ENCODE measurements at regions not wholly inside any gene's neighbourhood (a gene's known extent, or its start where the extent isn't known, plus 50 kb on each side); places are given as distances from the start of the nearest gene placed in this dataset.
"Not testable (repeated sequence)": the region's sequence is repeated elsewhere in the genome, so short reads cannot be mapped to it uniquely, and the experiment has no call there.

DNA sequence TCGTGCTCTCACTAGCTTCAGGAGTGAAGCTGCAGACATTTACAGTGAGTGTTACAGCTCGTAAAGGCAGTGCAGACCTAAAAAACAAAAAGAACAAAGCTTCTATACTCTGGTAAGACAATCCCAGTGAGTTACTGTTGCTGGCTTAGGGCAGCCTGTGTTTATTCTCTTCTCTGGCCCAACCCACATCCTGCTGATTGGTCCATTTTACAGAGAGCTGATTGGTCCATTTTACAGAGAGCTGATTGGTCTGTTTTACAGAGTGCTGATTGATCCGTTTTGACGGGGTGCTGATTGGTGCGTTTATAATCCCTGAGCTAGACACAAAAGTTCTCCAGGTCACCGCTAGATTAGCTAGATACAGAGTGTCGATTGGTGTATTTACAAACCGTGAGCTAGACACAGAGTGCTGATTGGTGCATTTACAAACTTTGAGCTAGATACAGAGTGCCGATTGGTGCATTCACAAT lies 158.0 kb downstream of the KLRB1 start:
- not testable (repeated sequence) for DNase-seq (ENCODE audit: low read depth in 3 of 3)

DNA sequence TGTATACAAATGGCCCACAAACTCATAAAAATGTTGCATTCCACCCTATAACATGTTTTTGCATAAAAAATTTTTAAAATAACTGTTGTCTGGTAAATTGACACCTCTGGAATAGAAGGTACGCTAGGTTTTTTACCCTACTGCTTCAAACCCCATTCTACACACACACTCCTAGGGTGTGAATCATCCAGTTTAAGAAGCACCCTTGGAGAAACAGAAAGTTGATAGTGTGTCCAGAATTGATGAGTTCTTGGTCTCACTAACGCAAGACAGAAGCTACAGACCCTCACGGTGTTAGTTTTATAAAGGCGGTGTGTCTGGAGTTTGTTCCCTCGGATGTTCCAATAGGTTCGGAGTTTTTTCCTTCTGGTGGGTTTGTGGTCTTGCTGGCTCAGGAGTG lies 158.5 kb downstream of the KLRB1 start:
- no peak for DNase-seq (ENCODE audit: low read depth in 3 of 3)

DNA sequence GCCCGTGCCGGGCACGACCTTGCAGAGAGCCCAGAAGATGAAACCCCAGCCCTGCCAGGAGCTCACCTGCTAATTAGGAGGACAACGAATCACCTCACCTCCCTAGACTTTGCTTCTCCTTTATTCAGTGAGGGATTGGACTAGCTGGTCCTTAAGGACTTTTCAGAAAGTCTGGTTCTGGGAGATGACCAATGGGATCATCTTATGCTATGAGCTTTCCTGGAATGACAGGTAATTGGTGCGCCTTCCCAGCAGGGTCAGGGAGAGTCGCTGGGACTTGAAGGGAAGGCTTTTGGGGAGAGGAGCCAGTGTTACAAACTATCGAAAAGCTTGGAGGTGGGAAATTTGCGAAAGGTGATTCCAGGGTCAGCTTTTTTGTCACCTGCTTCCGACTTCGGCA lies 159.1 kb downstream of the KLRB1 start:
- not testable (repeated sequence) for DNase-seq (ENCODE audit: low read depth in 3 of 3)

DNA sequence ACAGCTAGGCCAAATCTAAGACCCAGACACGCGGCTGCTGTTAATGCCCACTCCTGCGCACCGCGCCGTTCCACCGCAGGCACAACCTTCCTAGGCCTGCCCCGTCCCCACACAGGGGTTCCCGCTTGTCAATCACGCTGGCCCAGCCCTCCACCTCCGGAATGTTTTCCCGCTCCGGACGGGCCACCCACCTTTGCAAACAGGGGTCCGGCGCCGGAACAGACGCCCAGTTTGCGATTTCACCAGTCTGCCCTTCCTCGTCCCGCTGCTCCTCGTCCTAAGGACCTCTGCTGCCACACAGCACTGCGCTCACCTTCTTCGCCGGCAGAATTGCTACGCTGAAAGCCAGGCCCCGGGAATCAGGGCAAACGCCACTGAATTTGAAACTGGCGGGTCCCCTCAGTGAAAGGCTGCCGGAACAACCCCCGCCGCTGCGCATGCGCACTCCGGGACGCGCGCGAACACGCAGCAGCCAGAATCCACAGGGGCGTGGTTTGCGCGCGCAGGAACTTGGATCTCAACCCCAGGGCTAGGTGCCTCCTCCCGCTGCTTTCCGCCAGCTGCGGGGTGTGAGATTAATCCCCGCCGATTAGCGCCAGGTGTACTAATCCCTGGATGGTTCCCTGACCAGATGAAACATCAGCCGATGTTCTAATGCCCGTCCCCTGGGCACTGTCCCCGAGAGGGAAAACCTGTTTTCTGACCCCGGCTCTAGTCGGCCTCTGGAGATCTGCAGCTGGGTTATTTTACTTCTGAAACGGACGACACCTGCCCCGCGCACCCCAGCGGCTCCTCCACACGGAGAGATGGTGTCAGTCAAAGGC lies 159.7 kb downstream of the KLRB1 start:
- DNase-seq (ENCODE audit: low read depth in 3 of 3), result peak; percentile 84 to 86 (median 84)

DNA sequence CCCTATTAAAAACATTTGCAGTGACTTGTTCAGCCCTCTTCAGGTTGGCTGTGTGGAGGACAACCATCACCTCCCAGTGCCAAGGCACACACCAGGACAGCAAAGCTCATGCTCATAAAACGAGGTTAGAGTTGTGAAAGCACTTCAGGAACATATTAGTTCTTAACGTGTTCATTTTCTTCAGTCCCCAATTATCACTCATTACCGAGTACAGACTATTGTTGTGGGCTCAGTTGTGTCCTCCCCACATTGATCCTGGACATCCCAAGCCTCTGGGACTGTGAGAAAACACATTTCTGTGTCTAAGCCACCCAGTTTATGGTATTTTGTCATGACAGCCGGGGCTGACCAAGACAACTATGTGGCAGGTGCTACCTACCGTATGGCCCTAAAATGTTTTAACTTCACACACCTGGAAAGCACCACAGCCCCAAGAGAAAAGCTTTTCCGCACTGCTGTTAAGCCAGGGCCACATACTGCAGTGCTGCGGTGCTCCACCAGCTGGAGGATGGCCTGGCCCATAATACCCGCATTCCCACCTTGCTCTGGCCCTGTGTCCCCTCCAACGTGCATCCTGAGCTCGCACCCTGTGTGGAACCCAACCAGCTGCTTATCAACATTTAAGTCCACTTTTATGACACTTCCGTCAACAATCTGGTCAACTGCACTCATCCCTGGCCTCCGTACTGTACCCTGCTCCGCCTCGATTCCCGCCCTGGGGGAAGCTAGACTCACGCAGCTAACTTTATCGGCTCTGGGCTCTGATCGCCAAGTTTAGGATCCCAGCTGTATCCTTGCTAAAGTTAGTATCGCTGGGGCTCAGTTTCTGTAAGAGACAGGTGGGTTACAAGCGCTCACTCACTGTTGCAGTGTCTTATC lies 160.6 kb downstream of the KLRB1 start:
- DNase-seq (ENCODE audit: low read depth in 3 of 3), result not testable (repeated sequence)

DNA sequence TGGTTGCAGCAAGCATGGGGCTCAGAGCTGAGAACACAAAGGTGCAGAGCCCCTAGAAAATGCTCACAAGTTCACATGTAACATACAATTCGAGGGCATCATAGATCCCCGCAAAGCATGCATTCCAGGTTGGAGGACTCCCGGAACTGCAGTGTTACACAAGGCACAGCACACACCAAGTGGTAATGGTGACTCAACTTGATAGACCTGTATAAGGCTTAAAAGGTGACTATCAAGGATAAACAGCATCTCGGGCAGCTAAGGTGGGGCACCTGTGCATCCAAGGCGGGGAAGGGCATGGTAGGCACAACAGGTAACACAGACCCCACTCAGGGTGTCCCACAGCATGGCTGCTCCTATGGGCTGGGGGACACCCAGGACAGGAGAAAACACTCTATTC lies 167.3 kb downstream of the KLRB1 start:
- not testable (repeated sequence) for DNase-seq (ENCODE audit: low read depth in 3 of 3)

DNA sequence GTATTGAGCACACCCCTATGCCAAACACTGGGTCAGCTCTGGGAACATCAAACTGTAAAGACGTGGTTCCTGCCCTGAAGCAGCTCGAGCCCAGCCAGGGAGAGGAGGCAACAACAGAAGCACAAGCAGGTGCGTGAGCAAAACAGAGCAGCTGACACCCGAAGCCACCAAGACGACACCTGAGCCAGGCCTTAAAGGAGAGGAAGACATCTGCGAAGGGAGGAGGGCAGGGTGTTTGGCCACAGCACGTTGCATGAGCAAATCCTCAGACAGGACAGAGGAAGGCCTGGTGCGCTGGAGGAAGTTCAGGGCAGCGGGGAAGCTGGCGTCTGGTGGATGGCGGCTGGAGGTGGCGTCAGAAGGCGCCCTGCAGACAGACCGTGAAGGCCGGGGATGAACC lies 172.0 kb downstream of the KLRB1 start:
- DNase-seq (ENCODE audit: low read depth in 3 of 3), result not testable (repeated sequence)

DNA sequence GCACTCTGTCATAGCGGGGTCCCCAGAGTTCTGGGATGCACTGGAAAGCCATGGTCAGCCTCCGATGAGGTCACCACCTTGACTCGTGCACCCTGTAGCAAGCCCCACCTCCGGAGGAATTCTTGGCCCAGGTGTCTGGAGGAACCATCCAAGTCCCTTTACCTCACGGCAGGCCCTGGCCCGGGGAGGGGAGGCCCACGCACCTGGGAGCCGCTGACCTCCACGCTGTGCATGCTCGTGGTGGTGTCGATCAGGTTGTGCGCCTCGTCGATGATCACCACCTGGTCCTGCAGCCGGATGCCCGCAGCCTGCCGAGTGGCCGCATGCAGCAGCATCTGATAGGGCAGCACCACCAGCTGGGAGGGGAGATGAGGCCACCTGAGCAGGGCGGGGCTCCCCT lies 177.3 kb downstream of the KLRB1 start:
- DNase-seq (ENCODE audit: low read depth in 3 of 3), result not testable (repeated sequence)

DNA sequence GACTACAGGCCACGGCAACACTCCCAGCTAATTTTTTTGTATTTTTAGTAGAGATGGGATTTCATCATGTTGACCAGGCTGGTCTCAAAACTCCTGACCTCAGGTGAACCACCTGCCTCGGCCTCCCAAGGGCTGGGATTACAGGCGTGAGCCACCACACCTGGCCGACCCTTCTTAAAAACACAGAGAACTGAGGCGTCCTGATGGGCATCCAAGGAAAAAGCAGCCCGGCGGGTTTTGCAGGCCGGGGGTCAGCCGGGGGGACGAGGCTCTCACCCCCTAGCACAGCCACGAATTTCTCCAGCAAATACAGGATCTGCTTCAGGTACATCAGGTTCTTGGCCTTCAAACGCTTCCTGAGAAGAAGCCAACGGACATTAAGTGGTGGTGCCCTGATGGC lies 178.9 kb downstream of the KLRB1 start:
- DNase-seq (ENCODE audit: low read depth in 3 of 3), result not testable (repeated sequence)

DNA sequence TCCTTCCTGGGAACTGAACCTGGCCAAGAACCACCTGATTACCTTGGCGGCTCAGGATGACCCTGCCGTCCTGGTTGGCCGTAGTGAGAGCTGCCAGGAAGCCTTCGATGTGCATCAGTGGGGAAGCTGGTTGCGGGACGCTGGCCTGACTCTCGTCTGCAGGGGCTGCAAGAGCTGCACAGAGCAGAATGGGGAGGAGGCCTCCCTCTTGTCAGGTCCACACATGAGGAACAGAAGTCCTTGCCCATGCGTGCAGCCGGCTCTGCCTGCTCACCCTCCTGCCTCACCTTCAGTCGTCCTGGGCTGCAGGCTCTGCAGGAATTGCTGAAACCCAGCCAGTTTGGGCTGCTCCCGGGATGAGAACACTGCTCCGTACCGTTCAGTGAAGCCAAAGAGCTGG lies 182.3 kb downstream of the KLRB1 start:
- not testable (repeated sequence) for DNase-seq (ENCODE audit: low read depth in 3 of 3)

DNA sequence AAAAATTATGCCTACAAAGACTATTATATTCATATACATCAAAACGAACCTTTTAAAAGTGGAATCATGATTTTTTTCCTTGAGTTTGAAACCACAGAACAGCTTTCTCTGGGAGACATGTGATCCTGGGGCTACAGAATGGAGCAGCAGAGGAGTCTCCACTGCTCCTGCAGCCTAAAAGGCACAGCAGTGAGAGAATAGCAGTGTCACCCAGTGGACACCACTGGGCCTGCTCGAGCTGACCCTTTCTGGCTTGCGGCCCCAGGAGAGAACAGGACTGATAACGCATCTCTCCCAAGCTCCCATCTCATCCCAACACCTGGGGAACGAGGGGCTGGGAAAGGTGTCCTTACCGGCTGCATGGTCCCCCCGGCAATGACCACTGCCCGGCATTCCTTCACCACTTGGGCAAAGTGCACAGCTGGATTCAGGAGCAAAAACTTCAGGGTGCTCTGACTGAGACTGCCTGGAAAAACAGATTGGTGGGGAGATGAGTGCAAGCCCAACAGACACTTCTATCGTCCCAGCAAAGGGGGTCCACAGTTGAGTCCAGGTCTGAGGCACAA lies 183.5 kb downstream of the KLRB1 start:
- DNase-seq (ENCODE audit: low read depth in 3 of 3), result not testable (repeated sequence)

DNA sequence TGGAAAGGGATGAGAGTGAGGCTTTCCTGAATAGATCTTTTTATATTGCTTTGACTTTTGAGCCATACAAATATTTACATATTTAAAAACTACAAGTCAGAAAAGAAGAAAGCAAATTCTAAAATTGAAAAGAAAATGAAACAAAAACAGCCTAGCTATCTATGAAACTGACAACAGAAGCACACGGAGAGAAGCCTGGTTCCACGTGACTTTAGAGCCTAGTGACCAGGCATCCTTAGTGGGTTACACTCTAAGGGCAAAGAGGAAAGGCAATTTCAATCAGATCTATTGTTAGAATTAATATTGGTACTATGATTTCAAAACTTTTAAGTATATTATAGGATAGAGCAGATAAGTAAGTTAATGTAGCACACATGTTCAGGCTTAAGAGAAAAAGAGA lies 185.0 kb downstream of the KLRB1 start:
- not testable (repeated sequence) for DNase-seq (ENCODE audit: low read depth in 3 of 3)

DNA sequence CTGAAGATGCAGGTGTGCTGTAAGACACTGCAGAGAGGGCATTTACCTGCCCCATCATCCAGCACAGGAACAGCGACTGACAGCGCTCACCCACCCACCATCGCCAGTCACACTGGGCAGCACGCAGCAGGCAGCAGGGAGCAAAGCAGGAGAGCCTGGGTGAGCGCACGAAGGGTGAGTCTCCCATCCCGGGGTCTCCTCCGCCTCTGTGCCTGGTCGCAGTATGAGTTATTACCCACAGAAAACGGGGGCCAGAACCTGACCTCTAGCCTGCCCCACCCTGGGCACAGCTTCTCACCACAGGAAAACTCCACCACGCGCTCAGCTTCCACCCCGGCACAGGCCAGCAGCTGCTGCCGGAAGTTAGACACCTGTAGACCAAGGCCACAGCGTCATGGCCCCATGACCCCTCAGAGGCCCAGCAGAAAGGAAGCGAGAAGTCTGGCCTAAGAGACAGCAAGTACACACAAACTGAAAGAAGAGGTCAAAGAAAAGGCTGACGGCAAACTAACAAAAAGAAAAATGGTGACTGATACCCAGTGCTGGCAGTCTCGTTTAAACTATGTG lies 186.1 kb downstream of the KLRB1 start:
- DNase-seq (ENCODE audit: low read depth in 3 of 3), result not testable (repeated sequence)

DNA sequence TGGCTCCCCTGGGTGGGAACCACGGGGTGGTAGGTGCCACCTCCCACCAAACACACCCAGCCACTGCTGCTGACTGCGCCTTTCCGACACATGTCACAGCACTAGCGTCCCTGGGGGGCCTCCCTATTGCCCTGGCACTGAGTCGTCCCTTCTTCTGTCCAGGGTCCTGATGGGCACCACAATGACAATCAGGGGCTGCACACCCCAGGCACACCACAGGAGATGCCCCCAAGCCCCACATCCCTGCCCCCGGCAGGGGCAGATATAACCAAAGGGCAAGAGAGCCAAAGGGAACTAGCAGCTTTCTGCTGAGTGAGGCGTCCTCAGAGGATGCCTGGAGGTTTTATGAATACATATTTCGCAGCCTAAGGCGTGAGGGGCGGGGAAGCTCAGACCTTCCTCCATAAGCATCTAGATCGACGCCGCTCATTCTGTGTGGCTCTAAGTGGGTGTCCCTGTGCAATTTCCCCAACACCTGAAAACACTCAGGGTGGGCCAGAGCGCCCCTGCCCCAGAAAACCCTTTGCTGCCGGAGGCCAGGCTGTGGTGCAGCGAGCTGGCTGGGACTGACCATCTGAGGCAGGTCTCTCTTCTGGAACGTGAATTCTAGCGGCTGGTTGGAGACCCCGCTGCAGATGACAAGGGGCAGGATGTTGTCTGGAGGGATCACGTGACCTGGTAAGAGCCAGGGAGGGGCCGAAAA lies 186.7 kb downstream of the KLRB1 start:
- not testable (repeated sequence) for DNase-seq (ENCODE audit: low read depth in 3 of 3)

DNA sequence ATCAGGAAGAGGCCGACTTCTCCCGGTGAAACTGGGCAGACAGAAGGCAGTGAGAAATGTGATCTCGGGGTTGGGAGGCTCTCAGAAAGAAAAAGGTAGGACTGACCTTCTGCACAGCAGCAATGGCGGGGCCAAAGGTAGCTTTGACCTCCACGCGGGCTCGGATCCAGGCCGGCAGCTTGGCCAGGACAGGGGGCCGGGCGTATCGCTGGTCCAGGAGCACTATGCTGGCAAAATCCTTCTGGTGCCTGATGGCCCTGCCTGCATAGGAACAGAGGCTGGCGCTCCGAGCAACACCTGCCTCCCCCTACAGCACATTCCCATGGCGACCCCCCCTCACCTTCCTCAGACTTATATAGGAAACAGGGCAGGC lies 189.1 kb downstream of the KLRB1 start:
- DNase-seq (ENCODE audit: low read depth in 3 of 3), result not testable (repeated sequence)

DNA sequence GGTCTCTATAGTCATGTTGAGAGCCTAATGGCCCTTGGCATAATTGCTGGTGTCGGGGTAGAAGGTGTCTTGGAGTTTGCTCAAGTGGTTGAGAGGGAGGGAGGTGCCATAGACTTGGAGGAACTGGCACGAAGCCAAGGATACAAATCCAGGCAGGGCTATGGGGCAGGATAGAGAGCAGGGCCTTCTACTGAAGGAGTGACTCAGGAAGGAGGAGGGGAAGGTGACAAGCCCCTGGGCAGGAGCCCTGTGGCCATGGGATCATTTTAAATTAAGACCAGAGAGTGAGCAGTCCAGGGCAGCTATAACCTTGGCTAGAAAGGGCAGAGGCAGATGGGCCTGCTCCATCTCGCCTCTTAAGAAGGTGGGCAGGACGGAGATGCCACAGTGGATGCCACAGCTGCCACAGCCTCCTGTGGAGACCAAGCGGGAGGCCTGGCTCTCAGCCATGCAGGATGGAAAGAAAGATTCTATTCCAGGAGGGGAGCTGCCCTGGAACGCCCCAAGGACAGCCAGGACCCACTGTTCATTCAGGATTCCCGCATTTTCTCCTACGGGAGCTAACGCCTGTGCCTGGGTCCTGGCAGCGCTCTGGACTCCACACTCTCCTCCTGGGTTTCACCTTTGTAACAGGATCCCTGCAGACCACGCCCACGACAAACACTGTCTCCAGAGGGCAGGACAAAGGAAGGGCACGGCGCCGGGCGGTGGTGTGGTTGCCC lies 189.6 kb downstream of the KLRB1 start:
- not testable (repeated sequence) for DNase-seq (ENCODE audit: low read depth in 3 of 3)

DNA sequence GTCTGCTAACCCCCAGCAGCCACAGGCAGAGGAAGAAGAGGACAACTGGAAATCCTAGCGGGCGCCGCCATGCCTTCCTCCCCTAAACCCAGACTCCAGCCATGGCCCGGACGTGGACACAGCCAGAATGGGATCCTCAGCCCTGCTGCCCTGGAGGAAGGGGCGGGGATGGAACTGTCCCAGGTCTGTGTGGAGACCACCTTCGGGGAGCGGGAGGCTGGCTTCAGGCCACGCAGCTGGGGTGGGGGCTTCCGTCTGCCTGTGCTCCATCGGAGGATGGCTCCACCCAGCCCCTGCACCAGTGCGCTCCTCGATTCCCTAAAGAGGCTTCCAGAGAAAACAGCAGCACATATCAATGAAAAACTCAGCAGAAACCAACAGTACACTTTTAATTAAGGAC lies 190.4 kb downstream of the KLRB1 start:
- not testable (repeated sequence) for DNase-seq (ENCODE audit: low read depth in 3 of 3)

DNA sequence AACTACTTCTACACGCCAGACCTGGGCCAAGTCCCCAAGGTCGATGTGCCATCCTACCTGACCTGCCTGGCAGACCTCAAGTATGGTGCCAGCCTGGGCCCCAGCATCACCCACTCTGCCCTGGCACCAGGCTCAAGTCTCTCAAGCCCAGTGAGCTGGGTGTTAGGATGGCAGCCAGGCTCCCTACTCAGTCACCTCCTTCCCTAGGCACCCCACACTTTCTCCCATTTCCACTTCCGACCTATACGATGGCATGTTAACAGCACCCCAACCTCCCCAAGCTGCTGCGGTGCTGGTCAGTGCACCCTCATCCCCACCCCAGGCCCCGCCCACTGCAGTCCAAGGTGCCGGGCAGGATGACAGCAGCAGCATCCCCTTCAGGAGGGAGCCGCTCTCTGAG lies 191.4 kb downstream of the KLRB1 start:
- DNase-seq (ENCODE audit: low read depth in 3 of 3), result not testable (repeated sequence)

DNA sequence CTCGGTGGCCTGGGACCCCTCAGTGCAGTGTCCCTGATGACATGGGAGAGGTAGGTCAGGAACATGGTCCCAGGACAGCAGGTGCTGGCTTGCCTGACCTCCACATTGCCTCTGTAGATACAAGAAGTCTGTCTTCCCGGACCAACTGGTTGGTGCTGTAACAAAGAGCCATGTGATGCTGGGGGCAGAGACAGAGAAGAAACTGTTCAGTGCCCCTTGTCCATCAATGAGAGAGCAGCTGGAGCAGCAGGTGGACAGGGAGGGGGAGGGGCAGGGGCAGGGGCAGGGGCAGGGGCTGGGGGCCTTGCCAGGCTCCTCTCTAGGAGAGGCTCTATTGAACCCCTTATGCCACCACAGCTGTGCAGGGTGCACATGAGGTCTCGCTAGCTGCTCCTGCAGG lies 191.8 kb downstream of the KLRB1 start:
- DNase-seq (ENCODE audit: low read depth in 3 of 3), result not testable (repeated sequence)

DNA sequence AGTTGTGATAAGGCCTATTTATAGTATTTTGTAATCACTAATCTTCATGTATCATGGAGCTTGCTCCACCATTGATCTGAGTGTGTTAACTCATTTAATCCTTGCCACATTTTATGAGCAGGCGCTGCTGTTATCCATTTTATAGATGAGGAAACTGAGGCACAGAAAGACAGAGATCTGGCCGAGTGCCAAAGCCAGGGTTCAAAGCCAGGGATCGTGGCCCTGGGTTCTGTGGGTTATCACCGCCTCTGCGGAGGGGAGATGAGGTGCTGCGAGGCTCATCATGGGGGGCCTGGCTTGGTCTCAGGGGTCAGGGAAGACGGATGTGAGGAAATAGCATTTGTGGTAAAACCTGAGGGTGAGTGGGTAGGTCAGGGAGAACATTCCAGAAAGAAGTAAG lies 193.9 kb downstream of the KLRB1 start:
- not testable (repeated sequence) for DNase-seq (ENCODE audit: low read depth in 3 of 3)

DNA sequence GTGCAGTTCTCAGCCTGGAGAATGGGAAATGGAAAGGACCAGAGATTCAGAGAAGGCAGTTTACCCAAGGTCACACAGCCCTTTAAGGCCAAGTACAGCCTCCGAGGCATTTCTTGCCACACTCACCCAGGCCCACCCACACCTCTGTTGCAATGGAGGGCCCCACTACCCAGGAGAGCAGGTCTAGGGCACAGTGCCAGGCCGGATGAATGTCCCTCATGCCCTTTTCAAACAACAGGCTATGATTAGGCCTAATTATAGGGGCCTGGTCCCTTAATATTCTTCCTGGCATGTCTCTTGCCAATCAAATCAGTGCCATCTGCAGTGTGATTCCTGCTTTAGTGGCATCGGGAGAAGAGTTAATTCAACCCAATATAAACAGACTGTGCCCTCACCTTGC lies 195.3 kb downstream of the KLRB1 start:
- not testable (repeated sequence) for DNase-seq (ENCODE audit: low read depth in 3 of 3)

Measured in stimulated activated CD4-positive, alpha-beta T cell treated with anti-CD3 and anti-CD28 coated beads, TNF-alpha, amount 100 ng/mL, for 48 hours (primary cell).